ENCODE measurements at regions not wholly inside any gene's neighbourhood (a gene's known extent, or its start where the extent isn't known, plus 50 kb on each side); places are given as distances from the start of the nearest gene placed in this dataset.

GRCh38 chr2:83240611-83241010, 1218.5 kb downstream of the SUCLG1 start:
- Mint-ChIP-seq H3K4me1 (no peaks in the 10 kb centered on the region), H3K27me3 (no peaks in the 10 kb centered on the region), H3K36me3 (ENCODE audit: low read depth) (no peaks in the 10 kb centered on the region), H3K27ac (no peak overlapping the region), H3K4me3 (no peak overlapping the region), H3K9me3 (ENCODE audit: low read depth) (peaks cover 9% of the 10 kb centered on the region)
- ATAC-seq (no peak), DNase-seq (no peak)
- ChIA-PET POLR2A (no interaction called here), CTCF (no interaction called here)
- intact Hi-C loops (cut with DNase I, micrococcal nuclease), result no loop called here

DNA sequence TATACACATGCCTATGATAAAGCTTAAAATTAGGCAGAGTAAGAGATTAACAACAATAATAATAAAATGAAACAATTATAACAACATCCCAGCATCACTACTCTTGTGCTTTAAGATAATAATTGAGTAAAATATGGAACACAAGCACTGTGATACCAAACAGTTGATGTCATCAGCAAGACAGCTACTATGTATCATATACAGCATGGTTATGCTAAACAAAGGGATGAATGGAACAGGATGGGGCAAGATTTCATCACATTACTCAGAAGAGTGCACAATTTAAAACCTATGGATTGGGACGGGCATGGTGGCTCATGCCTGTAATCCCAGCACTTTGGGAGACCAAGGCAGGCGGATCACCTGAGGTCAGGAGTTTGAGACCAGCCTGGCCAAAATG, 1221.0 kb downstream of the SUCLG1 start:
- ATAC-seq (no peak), DNase-seq (no peak)
- Mint-ChIP-seq H3K9me3 (ENCODE audit: low read depth) (peaks cover 5% of the 10 kb centered on the region), H3K36me3 (ENCODE audit: low read depth) (no peaks in the 10 kb centered on the region), H3K27me3 (no peaks in the 10 kb centered on the region), H3K4me3 (no peak overlapping the region), H3K4me1 (no peaks in the 10 kb centered on the region), H3K27ac (no peak overlapping the region)
- ChIA-PET POLR2A (interaction anchor here (0.6 kb wide), 1 partner anchor 1689 kb away, joined by 3 read pairs; no protein-coding TSS in a partner anchor), CTCF (no interaction called here)
- intact Hi-C loops (cut with DNase I, micrococcal nuclease), result no loop called here

GRCh38 chr2:83234246-83234645, 1224.8 kb downstream of the SUCLG1 start:
- DNase-seq, result no peak
- ChIA-PET POLR2A (no interaction called here), CTCF (no interaction called here)
- no peak overlapping the region for H3K27ac Mint-ChIP-seq
- ATAC-seq, result no peak
- no peaks in the 10 kb centered on the region for H3K4me1 Mint-ChIP-seq
- H3K4me3 Mint-ChIP-seq, result no peak overlapping the region
- no peaks in the 10 kb centered on the region for H3K36me3 Mint-ChIP-seq (ENCODE audit: low read depth)
- peaks cover 7% of the 10 kb centered on the region for H3K9me3 Mint-ChIP-seq (ENCODE audit: low read depth)
- H3K27me3 Mint-ChIP-seq, result no peaks in the 10 kb centered on the region
- intact Hi-C loops (cut with DNase I, micrococcal nuclease), result no loop called here

DNA sequence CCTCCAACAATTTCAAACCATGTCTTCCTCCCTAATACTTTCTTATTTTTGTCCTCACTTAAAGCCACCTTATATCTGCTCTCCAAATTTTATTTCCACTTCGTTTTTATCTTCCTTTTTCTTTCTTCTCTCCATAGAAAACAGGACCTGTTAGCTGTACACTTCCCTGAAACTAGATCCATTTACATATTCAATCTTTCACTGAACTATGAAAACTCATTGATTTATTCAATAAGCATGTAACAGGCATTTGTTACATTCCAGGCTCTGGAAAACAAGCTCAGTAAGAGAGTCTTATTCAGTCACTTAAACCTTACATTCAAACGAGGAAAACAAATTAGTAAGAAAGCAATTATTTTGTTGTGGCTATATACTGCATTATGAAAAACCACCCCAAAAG, 1225.3 kb downstream of the SUCLG1 start:
- ChIA-PET POLR2A (no interaction called here), CTCF (no interaction called here)
- ATAC-seq, result no peak
- H3K36me3 Mint-ChIP-seq (ENCODE audit: low read depth), result no peaks in the 10 kb centered on the region
- H3K9me3 Mint-ChIP-seq (ENCODE audit: low read depth), result peaks cover 7% of the 10 kb centered on the region
- H3K27ac Mint-ChIP-seq, result no peak overlapping the region
- intact Hi-C loops (cut with DNase I, micrococcal nuclease), result no loop called here
- H3K4me3 Mint-ChIP-seq, result no peak overlapping the region
- DNase-seq, result no peak
- no peaks in the 10 kb centered on the region for H3K4me1 Mint-ChIP-seq
- no peaks in the 10 kb centered on the region for H3K27me3 Mint-ChIP-seq

DNA sequence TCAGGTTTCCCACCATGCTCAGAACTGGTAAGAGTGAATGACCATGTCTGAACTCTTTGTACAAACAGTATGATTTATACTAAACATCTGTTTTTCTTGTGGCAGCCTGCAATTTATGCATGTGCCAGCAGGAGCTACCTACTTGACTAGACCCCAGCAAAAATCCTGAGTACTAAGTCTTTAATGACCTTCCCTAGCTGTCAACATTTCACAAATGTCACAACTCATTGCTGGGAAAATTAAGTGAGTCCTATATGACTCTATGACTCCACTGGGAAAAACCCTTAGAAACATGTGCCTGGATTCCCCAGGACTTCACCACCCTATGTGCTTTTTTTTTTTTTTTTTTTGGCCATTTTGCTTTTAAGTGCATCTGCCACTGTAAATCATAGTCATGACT, 1225.8 kb downstream of the SUCLG1 start:
- intact Hi-C loops (cut with DNase I, micrococcal nuclease), result no loop called here
- Mint-ChIP-seq H3K27me3 (no peaks in the 10 kb centered on the region), H3K4me1 (no peaks in the 10 kb centered on the region), H3K9me3 (ENCODE audit: low read depth) (peaks cover 7% of the 10 kb centered on the region), H3K4me3 (no peak overlapping the region), H3K36me3 (ENCODE audit: low read depth) (no peaks in the 10 kb centered on the region), H3K27ac (no peak overlapping the region)
- ChIA-PET POLR2A (no interaction called here), CTCF (no interaction called here)
- ATAC-seq, result no peak
- DNase-seq, result no peak

DNA sequence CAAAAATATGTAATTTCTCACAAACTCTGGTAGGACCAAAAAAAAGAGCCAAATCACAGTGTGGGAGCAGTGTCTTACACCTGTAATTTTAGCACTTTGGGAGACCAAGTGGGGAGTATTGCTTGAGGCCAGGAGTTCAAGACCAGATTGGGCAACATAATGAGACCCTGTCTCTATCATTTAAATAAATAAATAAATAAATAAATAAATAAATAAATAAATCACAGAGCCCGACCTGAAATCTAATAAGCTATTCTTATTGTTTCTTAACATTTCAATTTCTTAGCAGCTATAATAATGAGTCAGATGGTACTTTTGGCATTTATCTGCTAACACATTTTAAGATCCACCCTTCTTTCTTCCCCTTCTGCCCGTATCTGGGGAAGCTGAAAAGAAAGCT, 1229.6 kb downstream of the SUCLG1 start:
- POLR2A ChIA-PET, result no interaction called here
- DNase-seq (no peak), ATAC-seq (no peak)
- Mint-ChIP-seq H3K27me3 (no peaks in the 10 kb centered on the region), H3K9me3 (ENCODE audit: low read depth) (peaks cover 2% of the 10 kb centered on the region), H3K4me3 (no peak overlapping the region), H3K27ac (no peak overlapping the region), H3K4me1 (no peaks in the 10 kb centered on the region), H3K36me3 (ENCODE audit: low read depth) (no peaks in the 10 kb centered on the region)
- CTCF ChIA-PET, result interaction anchor here (0.7 to 0.8 kb wide), 2 partner anchors 44 to 46 kb away, joined by 3 read pairs; no protein-coding TSS in a partner anchor
- intact Hi-C loops (cut with DNase I, micrococcal nuclease), result no loop called here

- POLR2A ChIA-PET, result no interaction called here
- Mint-ChIP-seq H3K4me1 (no peaks in the 10 kb centered on the region), H3K9me3 (ENCODE audit: low read depth) (peaks cover under 1% of the 10 kb centered on the region), H3K27me3 (no peaks in the 10 kb centered on the region), H3K4me3 (no peak overlapping the region), H3K36me3 (ENCODE audit: low read depth) (no peaks in the 10 kb centered on the region), H3K27ac (no peak overlapping the region)
- CTCF ChIA-PET, result no interaction called here
- DNase-seq (no peak), ATAC-seq (no peak)
- intact Hi-C loops (cut with DNase I, micrococcal nuclease), result no loop called here
These were observed 1234.4 kb downstream of the SUCLG1 start for GRCh38 chr2:83224591-83225200.

- POLR2A ChIA-PET, result no interaction called here
These were observed 1237.8 kb downstream of the SUCLG1 start for GRCh38 chr2:83221258-83221657.

DNA sequence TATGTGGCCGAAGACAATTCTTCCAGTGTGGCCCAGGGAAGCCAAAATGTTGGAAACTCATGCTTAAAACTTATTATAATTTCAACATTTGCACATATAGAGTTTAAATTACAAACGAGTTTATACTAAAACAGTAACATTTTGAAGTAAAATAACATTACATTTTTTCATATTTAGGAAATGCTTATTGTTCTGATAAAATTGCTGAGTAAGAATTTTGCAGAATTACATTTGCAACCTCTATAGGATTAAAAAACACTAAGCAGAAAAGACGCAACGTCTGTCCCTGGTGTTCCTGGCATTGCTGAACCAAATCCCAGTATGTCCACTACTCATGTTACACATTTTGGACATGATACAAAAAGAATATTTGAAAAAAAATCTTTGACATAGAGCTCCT, 1241.2 kb downstream of the SUCLG1 start:
- DNase-seq (no peak), ATAC-seq (no peak)
- ChIA-PET CTCF (no interaction called here), POLR2A (no interaction called here)
- Mint-ChIP-seq H3K4me3 (no peak overlapping the region), H3K27ac (no peak overlapping the region), H3K9me3 (ENCODE audit: low read depth) (no peaks in the 10 kb centered on the region), H3K36me3 (ENCODE audit: low read depth) (no peaks in the 10 kb centered on the region), H3K27me3 (no peaks in the 10 kb centered on the region), H3K4me1 (no peaks in the 10 kb centered on the region)
- intact Hi-C loops (cut with DNase I, micrococcal nuclease), result no loop called here

More at GRCh38 chr2:83221258-83221657, 1237.8 kb downstream of the SUCLG1 start:
- CTCF ChIA-PET, result no interaction called here
- Mint-ChIP-seq H3K27me3 (no peaks in the 10 kb centered on the region), H3K4me3 (no peak overlapping the region), H3K4me1 (no peaks in the 10 kb centered on the region), H3K27ac (no peak overlapping the region), H3K36me3 (ENCODE audit: low read depth) (no peaks in the 10 kb centered on the region), H3K9me3 (ENCODE audit: low read depth) (no peaks in the 10 kb centered on the region)
- intact Hi-C loops (cut with DNase I, micrococcal nuclease), result no loop called here
- no peak for DNase-seq
- ATAC-seq, result no peak

DNA sequence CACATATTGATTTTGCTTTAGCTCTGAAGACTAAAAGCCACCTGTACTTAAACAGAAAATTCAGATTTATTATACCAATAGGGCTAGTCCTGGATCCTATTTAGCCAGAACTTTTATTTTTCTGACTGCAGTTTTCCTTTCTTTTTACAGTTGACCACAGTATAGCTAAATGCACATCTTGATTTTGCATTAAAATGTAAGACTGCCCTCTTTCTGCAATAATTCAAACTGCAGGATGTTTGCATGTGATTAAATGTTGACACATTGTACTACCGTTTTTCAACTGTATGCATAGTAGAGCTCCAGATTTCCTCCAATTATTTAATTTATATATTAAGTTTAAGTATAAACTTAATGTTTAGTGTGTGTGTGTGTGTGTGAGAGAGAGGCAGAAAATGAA, 1262.9 kb downstream of the SUCLG1 start:
- DNase-seq (no peak), ATAC-seq (no peak)
- H3K4me3 Mint-ChIP-seq, result no peak overlapping the region
- intact Hi-C loops (cut with DNase I, micrococcal nuclease), result no loop called here
- H3K36me3 Mint-ChIP-seq (ENCODE audit: low read depth), result no peaks in the 10 kb centered on the region
- POLR2A ChIA-PET, result no interaction called here
- peaks cover 2% of the 10 kb centered on the region for H3K9me3 Mint-ChIP-seq (ENCODE audit: low read depth)
- CTCF ChIA-PET, result interaction anchor here (1.1 kb wide), 1 partner anchor 127 kb away, joined by 3 read pairs; no protein-coding TSS in a partner anchor
- H3K4me1 Mint-ChIP-seq, result no peaks in the 10 kb centered on the region
- no peak overlapping the region for H3K27ac Mint-ChIP-seq
- H3K27me3 Mint-ChIP-seq, result no peaks in the 10 kb centered on the region

- Mint-ChIP-seq H3K4me3 (no peak overlapping the region), H3K27me3 (no peaks in the 10 kb centered on the region), H3K36me3 (ENCODE audit: low read depth) (no peaks in the 10 kb centered on the region), H3K9me3 (ENCODE audit: low read depth) (no peaks in the 10 kb centered on the region), H3K4me1 (no peaks in the 10 kb centered on the region), H3K27ac (no peak overlapping the region)
- CTCF ChIA-PET, result no interaction called here
- intact Hi-C loops (cut with DNase I, micrococcal nuclease), result no loop called here
- POLR2A ChIA-PET, result no interaction called here
- ATAC-seq (no peak), DNase-seq (no peak)
These were observed 1267.8 kb downstream of the SUCLG1 start for GRCh38 chr2:83191316-83191715.

DNA sequence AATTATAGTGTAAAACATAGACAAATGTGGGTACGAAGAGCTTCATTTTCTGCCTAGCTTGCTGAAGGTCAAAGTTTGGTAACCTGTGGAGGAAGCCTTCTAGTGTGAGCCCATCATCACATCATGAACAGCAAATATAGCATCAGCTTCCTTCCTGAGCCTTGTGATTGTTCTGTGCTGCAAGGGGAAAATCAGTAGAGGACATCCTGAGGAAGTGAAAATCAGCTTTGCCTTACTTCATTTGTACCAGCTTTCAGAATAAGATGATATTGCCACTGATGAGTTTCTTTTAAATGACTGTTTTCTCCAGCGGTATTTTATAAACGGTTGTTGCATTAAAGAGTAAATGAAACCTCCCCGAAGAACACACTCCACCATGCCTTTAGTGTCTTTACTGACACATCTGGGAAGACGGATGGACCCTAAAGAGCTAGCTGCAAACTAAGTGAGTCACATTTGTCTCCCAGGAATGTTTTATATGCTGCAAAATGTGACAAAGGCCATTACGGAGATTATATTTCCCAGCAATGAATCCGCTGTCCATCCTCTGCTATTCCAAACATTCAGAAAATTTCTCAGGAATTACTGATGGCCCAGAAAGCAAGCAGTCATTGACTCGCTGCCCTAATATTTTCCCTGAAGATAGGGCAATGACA, 1272.8 kb downstream of the SUCLG1 start:
- DNase-seq (no peak), ATAC-seq (no peak)
- H3K36me3 Mint-ChIP-seq (ENCODE audit: low read depth), result no peaks in the 10 kb centered on the region
- ChIA-PET POLR2A (no interaction called here), CTCF (interaction anchor here (0.8 to 0.9 kb wide), 2 partner anchors 9 to 43 kb away, joined by 3 to 4 read pairs; no protein-coding TSS in a partner anchor)
- no peak overlapping the region for H3K27ac Mint-ChIP-seq
- H3K27me3 Mint-ChIP-seq, result no peaks in the 10 kb centered on the region
- no peak overlapping the region for H3K4me3 Mint-ChIP-seq
- no peaks in the 10 kb centered on the region for H3K9me3 Mint-ChIP-seq (ENCODE audit: low read depth)
- no peaks in the 10 kb centered on the region for H3K4me1 Mint-ChIP-seq
- intact Hi-C loops (cut with DNase I, micrococcal nuclease), result no loop called here

Data from activated CD4-positive, alpha-beta T cell treated with anti-CD3 and anti-CD28 coated beads for 36 hours (primary cell).